ENCODE measurements at regions not wholly inside any gene's neighbourhood (a gene's known extent, or its start where the extent isn't known, plus 50 kb on each side); places are given as distances from the start of the nearest gene placed in this dataset.
"Not testable (repeated sequence)": the region's sequence is repeated elsewhere in the genome, so short reads cannot be mapped to it uniquely, and the experiment has no call there.

DNA sequence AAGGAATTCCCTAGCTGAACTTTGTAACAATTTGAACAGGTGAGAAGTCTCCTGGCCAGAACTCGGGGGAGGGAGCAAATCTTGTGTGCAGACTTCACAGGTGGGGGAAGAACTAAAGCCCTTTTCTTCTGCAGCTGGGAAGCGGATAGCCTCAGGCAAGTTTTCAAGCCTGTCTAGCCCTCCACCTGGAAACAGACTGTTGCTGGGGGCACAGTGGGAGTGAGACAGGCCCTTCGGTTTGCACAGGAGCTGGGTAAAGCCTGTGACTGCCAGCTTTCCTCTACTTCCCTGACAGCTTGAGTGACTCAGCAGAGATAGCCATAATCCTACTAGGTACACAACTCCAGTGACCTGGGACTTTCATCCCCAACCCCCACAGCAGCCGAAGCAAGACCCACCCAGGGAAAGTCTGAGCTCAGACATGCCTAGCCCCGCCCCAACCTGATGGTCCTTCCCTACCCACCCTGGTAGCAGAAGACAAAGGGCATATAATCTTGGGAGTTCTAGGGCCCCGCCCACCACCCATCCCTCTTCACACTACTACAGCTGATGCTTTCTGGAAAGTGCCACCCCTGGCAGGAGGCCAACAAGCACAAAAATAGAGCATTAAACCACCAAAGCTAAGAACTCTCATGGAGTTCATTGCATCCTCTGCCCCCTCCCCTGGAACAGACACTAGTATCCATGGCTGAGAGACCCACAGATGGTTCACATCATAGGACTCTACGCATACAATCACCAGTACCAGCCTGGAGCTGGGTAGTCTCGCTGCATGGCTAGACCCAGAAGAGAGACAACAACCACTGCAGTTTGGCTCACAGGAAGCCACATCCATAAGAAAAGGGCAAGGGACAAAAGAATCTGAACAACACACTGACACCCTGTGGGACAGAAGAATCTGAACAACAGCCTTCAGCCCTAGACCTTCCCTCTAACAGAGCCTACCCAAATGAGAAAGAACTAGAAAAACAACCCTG is 479.0 kb downstream of the RAP2B start:
- Histone ChIP-seq H3K4me3 (no peak overlapping the region), H3K9me3 (no peaks in the 10 kb centered on the region), H3K4me2 (no peak overlapping the region), H3K27ac (no peak overlapping the region), H3K4me1 (no peaks in the 10 kb centered on the region)
- no peak for FAIRE-seq
- ChIA-PET POLR2A (no interaction called here), CTCF (interaction anchor here (1.0 to 1.1 kb wide), 2 partner anchors 15 to 129 kb away, joined by 3 read pairs; no protein-coding TSS in a partner anchor)
- no peak for TF ChIP-seq NFE2L2 (conservative IDR thresholded peaks at IDR 0.05; ENCODE audit: low read length)
- TF ChIP-seq HEYL (CRISPR knock-in tag; IDR thresholded peaks at IDR 0.05) = no peak
- TF ChIP-seq KDM1A (IDR thresholded peaks at IDR 0.05; ENCODE audit: low read depth) = no peak
- TF ChIP-seq MAFK (IDR thresholded peaks at IDR 0.05; ENCODE audit: partially characterized antibody) = no peak
- TF ChIP-seq, protein P1, sequence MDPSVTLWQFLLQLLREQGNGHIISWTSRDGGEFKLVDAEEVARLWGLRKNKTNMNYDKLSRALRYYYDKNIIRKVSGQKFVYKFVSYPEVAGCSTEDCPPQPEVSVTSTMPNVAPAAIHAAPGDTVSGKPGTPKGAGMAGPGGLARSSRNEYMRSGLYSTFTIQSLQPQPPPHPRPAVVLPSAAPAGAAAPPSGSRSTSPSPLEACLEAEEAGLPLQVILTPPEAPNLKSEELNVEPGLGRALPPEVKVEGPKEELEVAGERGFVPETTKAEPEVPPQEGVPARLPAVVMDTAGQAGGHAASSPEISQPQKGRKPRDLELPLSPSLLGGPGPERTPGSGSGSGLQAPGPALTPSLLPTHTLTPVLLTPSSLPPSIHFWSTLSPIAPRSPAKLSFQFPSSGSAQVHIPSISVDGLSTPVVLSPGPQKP (IDR thresholded peaks at IDR 0.05; ENCODE audit: low read depth, low read length) = no peak
- no peak for TF ChIP-seq PHF8 (IDR thresholded peaks at IDR 0.05; ENCODE audit: borderline replicate concordance, low read depth)
- no peak for TF ChIP-seq HDAC2 (IDR thresholded peaks at IDR 0.05)
- no peak for TF ChIP-seq RARB (CRISPR knock-in tag; IDR thresholded peaks at IDR 0.05)
- TF ChIP-seq, protein P2, sequence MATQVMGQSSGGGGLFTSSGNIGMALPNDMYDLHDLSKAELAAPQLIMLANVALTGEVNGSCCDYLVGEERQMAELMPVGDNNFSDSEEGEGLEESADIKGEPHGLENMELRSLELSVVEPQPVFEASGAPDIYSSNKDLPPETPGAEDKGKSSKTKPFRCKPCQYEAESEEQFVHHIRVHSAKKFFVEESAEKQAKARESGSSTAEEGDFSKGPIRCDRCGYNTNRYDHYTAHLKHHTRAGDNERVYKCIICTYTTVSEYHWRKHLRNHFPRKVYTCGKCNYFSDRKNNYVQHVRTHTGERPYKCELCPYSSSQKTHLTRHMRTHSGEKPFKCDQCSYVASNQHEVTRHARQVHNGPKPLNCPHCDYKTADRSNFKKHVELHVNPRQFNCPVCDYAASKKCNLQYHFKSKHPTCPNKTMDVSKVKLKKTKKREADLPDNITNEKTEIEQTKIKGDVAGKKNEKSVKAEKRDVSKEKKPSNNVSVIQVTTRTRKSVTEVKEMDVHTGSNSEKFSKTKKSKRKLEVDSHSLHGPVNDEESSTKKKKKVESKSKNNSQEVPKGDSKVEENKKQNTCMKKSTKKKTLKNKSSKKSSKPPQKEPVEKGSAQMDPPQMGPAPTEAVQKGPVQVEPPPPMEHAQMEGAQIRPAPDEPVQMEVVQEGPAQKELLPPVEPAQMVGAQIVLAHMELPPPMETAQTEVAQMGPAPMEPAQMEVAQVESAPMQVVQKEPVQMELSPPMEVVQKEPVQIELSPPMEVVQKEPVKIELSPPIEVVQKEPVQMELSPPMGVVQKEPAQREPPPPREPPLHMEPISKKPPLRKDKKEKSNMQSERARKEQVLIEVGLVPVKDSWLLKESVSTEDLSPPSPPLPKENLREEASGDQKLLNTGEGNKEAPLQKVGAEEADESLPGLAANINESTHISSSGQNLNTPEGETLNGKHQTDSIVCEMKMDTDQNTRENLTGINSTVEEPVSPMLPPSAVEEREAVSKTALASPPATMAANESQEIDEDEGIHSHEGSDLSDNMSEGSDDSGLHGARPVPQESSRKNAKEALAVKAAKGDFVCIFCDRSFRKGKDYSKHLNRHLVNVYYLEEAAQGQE (IDR thresholded peaks at IDR 0.05) = no peak
- TF ChIP-seq NPAS2 (CRISPR knock-in tag; IDR thresholded peaks at IDR 0.05; ENCODE audit: borderline replicate concordance) = no peak
- no peak for TF ChIP-seq FOXS1 (CRISPR knock-in tag; IDR thresholded peaks at IDR 0.05)
- TF ChIP-seq FOSB (CRISPR knock-in tag; IDR thresholded peaks at IDR 0.05) = no peak
- TF ChIP-seq EHMT2 (IDR thresholded peaks at IDR 0.05; ENCODE audit: low read depth) = no peak
- TF ChIP-seq POLR2AphosphoS2 (conservative IDR thresholded peaks at IDR 0.05; ENCODE audit: low read length) = no peak
- TF ChIP-seq, protein P3, sequence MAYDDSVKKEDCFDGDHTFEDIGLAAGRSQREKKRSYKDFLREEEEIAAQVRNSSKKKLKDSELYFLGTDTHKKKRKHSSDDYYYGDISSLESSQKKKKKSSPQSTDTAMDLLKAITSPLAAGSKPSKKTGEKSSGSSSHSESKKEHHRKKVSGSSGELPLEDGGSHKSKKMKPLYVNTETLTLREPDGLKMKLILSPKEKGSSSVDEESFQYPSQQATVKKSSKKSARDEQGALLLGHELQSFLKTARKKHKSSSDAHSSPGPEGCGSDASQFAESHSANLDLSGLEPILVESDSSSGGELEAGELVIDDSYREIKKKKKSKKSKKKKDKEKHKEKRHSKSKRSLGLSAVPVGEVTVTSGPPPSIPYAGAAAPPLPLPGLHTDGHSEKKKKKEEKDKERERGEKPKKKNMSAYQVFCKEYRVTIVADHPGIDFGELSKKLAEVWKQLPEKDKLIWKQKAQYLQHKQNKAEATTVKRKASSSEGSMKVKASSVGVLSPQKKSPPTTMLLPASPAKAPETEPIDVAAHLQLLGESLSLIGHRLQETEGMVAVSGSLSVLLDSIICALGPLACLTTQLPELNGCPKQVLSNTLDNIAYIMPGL (CRISPR knock-in tag; IDR thresholded peaks at IDR 0.05; ENCODE audit: borderline replicate concordance) = no peak
- no peak for TF ChIP-seq ZFP36 (IDR thresholded peaks at IDR 0.05; ENCODE audit: borderline replicate concordance, partially characterized antibody)
- WGBS (ENCODE audit: missing lambda C conversion rate) = 53% methylated on average over 6 of the region's 8 CpGs
- ATAC-seq = no peak
- DNase-seq (ENCODE audit: low read depth in 1 of 2, low spot score in 1 of 2) = no peak

DNA sequence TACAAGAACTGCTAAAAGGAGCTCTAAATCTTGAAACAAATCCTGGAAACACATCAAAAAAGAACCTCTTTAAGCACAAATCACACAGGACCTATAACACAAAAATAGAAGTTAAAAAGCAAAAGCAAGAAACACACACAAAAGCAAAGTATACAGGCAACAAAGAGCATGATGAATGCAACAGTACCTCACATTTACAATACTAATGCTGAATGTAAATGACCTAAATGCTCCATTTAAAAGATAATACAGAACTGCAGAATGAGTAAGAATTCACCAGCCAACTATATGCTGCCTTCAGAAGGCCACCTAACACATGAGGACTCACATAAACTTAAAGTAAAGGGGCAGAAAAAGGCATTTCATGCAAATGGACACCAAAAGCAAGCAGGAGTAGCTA is 478.6 kb upstream of the ARHGEF26 start:
- FAIRE-seq; POLR2A ChIA-PET; ATAC-seq; H3K27ac ChIP-seq; DNase-seq (ENCODE audit: low read depth in 1 of 2, low spot score in 1 of 2); CTCF ChIA-PET; H3K4me1 ChIP-seq; H3K9me3 ChIP-seq; H3K4me2 ChIP-seq; H3K4me3 ChIP-seq: not testable (repeated sequence)

DNA sequence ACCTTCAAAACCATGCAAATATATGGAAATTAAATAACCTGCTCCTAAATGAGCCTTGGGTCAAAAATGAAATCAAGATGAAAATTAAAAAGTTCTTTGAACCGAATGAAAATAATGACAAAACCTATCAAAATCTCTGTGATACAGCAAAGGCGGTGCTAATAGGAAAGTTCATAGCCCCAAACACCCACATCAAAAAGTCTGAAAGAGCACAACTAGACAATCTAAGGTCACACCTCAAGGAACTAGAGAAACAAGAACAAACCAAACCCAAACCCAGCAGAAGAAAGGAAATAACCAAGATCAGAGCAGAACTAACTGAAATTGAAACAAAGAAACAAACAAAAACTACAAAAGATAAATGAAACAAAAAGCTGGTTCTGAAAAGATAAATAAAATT is 477.7 kb upstream of the ARHGEF26 start:
- FAIRE-seq; H3K27ac ChIP-seq; DNase-seq (ENCODE audit: low read depth in 1 of 2, low spot score in 1 of 2); H3K4me3 ChIP-seq; H3K4me2 ChIP-seq; CTCF ChIA-PET; ATAC-seq; POLR2A ChIA-PET; H3K4me1 ChIP-seq; H3K9me3 ChIP-seq: not testable (repeated sequence)
- 31% methylated on average over 2 of the region's 2 CpGs for WGBS (ENCODE audit: missing lambda C conversion rate)

Measured in A549 (cell line).